Spinal cord (tissue), 9 donors: ENCODE measurements at regions not wholly inside any gene's neighbourhood (a gene's known extent, or its start where the extent isn't known, plus 50 kb on each side); places are given as distances from the start of the nearest gene placed in this dataset.

Experiments
- DNase-seq, 6 donors: peaks; one replicate each; pipeline versions ENCODE4 v3.0.0 to v3.0.0-alpha.2; 2013 to 2015; ENCODE audit warnings: low spot score in 6 of 6, low read depth in 4 of 6
- H3K27ac ChIP-seq: one replicate; pipeline ENCODE4 v1.5.1; 2013; ENCODE audit warnings: low read depth, low read length, control low read depth
- H3K27me3 ChIP-seq: one replicate; pipeline ENCODE4 v1.6.1; 2013; ENCODE audit warnings: low read length; ENCODE audit not compliant: control insufficient read depth, insufficient read depth
- H3K36me3 ChIP-seq: one replicate; pipeline ENCODE4 v1.6.1; 2013; ENCODE audit warnings: low read length; ENCODE audit not compliant: control insufficient read depth, insufficient read depth
- H3K4me1 ChIP-seq: one replicate; pipeline ENCODE4 v1.6.1; 2013; ENCODE audit warnings: low read length; ENCODE audit not compliant: control insufficient read depth, insufficient read depth
- H3K4me3 ChIP-seq: one replicate; pipeline ENCODE4 v1.5.1; 2013; ENCODE audit warnings: low read depth, low read length, control low read depth
- H3K9me3 ChIP-seq: one replicate; pipeline ENCODE4 v1.6.1; 2013; ENCODE audit warnings: low read length; ENCODE audit not compliant: control insufficient read depth, insufficient read depth
- WGBS: methylation state at CpG from one replicate; pipeline ENCODE4 v1.1.5; 2013; ENCODE audit warnings: missing lambda C conversion rate; ENCODE audit not compliant: insufficient coverage; 5-methylcytosine and 5-hydroxymethylcytosine counted together
- donor health status: healthy.

GRCh38 chr13:50261130-50261901 lies 246.1 kb downstream of the KCNRG start:
- WGBS, result 83% methylated on average over 4 of the region's 6 CpGs
- H3K27ac ChIP-seq, result no peak overlapping the region
- DNase-seq, result peak in 1 of 6 donors; percentile 93

GRCh38 chr13:50267066-50267465 lies 251.8 kb downstream of the KCNRG start:
- Histone ChIP-seq H3K27ac (no peak overlapping the region), H3K4me3 (no peak overlapping the region), H3K4me1 (no peaks in the 10 kb centered on the region), H3K27me3 (no peaks in the 10 kb centered on the region), H3K36me3 (no peaks in the 10 kb centered on the region), H3K9me3 (no peaks in the 10 kb centered on the region)
- 90% methylated on average over 2 of the region's 5 CpGs for WGBS
- DNase-seq, result no peak

More at GRCh38 chr13:50261130-50261901, 246.1 kb downstream of the KCNRG start:
- Histone ChIP-seq H3K4me3 (no peak overlapping the region), H3K36me3 (no peaks in the 10 kb centered on the region), H3K4me1 (no peaks in the 10 kb centered on the region), H3K9me3 (no peaks in the 10 kb centered on the region), H3K27me3 (no peaks in the 10 kb centered on the region)

- no peaks in the 10 kb centered on the region for H3K9me3 ChIP-seq
- H3K4me1 ChIP-seq, result no peaks in the 10 kb centered on the region
- no peak overlapping the region for H3K27ac ChIP-seq
- no peaks in the 10 kb centered on the region for H3K27me3 ChIP-seq
- H3K4me3 ChIP-seq, result no peak overlapping the region
- 77% methylated on average over 1 of the region's 1 CpG for WGBS
- no peak for DNase-seq
- H3K36me3 ChIP-seq, result no peaks in the 10 kb centered on the region
Measured at GRCh38 chr13:50267917-50268316, 252.7 kb downstream of the KCNRG start.

GRCh38 chr13:50268500-50268899 lies 253.3 kb downstream of the KCNRG start:
- H3K4me1 ChIP-seq, result no peaks in the 10 kb centered on the region
- H3K4me3 ChIP-seq, result no peak overlapping the region
- no peaks in the 10 kb centered on the region for H3K27me3 ChIP-seq
- DNase-seq, result no peak
- H3K36me3 ChIP-seq, result no peaks in the 10 kb centered on the region
- WGBS, result 60% methylated on average over 1 of the region's 2 CpGs
- H3K9me3 ChIP-seq, result no peaks in the 10 kb centered on the region
- H3K27ac ChIP-seq, result no peak overlapping the region

- Histone ChIP-seq H3K27ac (no peak overlapping the region), H3K4me1 (no peaks in the 10 kb centered on the region), H3K9me3 (no peaks in the 10 kb centered on the region), H3K36me3 (no peaks in the 10 kb centered on the region), H3K4me3 (no peak overlapping the region), H3K27me3 (no peaks in the 10 kb centered on the region)
- no CpG with 5 or more reads among the region's 1 CpG for WGBS
- no peak for DNase-seq
Measured at GRCh38 chr13:50274181-50274580, 258.9 kb downstream of the KCNRG start.

- H3K9me3 ChIP-seq, result no peaks in the 10 kb centered on the region
- DNase-seq, result no peak
- no CpG with 5 or more reads among the region's 1 CpG for WGBS
- H3K36me3 ChIP-seq, result no peaks in the 10 kb centered on the region
- no peak overlapping the region for H3K27ac ChIP-seq
- no peak overlapping the region for H3K4me3 ChIP-seq
- no peaks in the 10 kb centered on the region for H3K4me1 ChIP-seq
- no peaks in the 10 kb centered on the region for H3K27me3 ChIP-seq
Measured at GRCh38 chr13:50275392-50276063, 260.3 kb downstream of the KCNRG start.

- Histone ChIP-seq H3K27ac (no peak overlapping the region), H3K36me3 (no peaks in the 10 kb centered on the region), H3K4me1 (no peaks in the 10 kb centered on the region), H3K27me3 (no peaks in the 10 kb centered on the region), H3K9me3 (peaks cover under 1% of the 10 kb centered on the region), H3K4me3 (no peak overlapping the region)
- DNase-seq, result no peak
- 83% methylated on average over 2 of the region's 2 CpGs for WGBS
Measured at GRCh38 chr13:50276550-50276949, 261.3 kb downstream of the KCNRG start.

- Histone ChIP-seq H3K4me1 (no peaks in the 10 kb centered on the region), H3K27me3 (no peaks in the 10 kb centered on the region), H3K27ac (no peak overlapping the region), H3K9me3 (peaks cover 5% of the 10 kb centered on the region), H3K36me3 (no peaks in the 10 kb centered on the region), H3K4me3 (no peak overlapping the region)
- no peak for DNase-seq
- WGBS, result 76% methylated on average over 4 of the region's 6 CpGs
Measured at GRCh38 chr13:50277127-50277526, 261.9 kb downstream of the KCNRG start.

- no peak overlapping the region for H3K4me3 ChIP-seq
- peak in 1 of 6 donors; percentile 29 for DNase-seq
- no peaks in the 10 kb centered on the region for H3K36me3 ChIP-seq
- peaks cover 6% of the 10 kb centered on the region for H3K9me3 ChIP-seq
- 90% methylated on average over 5 of the region's 7 CpGs for WGBS
- no peak overlapping the region for H3K27ac ChIP-seq
- no peaks in the 10 kb centered on the region for H3K4me1 ChIP-seq
- no peaks in the 10 kb centered on the region for H3K27me3 ChIP-seq
Measured at GRCh38 chr13:50277906-50278305, 262.7 kb downstream of the KCNRG start.

GRCh38 chr13:50280441-50280937 lies 265.2 kb downstream of the KCNRG start:
- Histone ChIP-seq H3K36me3 (no peaks in the 10 kb centered on the region), H3K9me3 (peaks cover 6% of the 10 kb centered on the region), H3K27ac (no peak overlapping the region), H3K4me1 (no peaks in the 10 kb centered on the region), H3K27me3 (no peaks in the 10 kb centered on the region), H3K4me3 (no peak overlapping the region)
- 100% methylated on average over 1 of the region's 4 CpGs for WGBS
- DNase-seq, result no peak
